ENCODE measurements at regions not wholly inside any gene's neighbourhood (a gene's known extent, or its start where the extent isn't known, plus 50 kb on each side); places are given as distances from the start of the nearest gene placed in this dataset.
A peak's percentile ranks its signal among the peaks of the same experiment; 100 is the strongest.

GRCh38 chr2:5826979-5827655, 134.9 kb downstream of the SOX11 start:
- Histone ChIP-seq H3K27ac (ENCODE audit: low read depth, low read length) (no peak overlapping the region), H3K4me1 (ENCODE audit: control insufficient read depth, insufficient read depth, low read length) (no peaks in the 10 kb centered on the region), H3K4me3 (ENCODE audit: low read depth, low read length) (no peak overlapping the region), H3K9me3 (ENCODE audit: control insufficient read depth, insufficient read depth, low read length) (no peaks in the 10 kb centered on the region), H3K36me3 (ENCODE audit: control insufficient read depth, insufficient read depth, low read length) (no peaks in the 10 kb centered on the region), H3K27me3 (ENCODE audit: control insufficient read depth, insufficient read depth, low read length) (no peaks in the 10 kb centered on the region)
- 67% methylated on average over 1 of the region's 5 CpGs for WGBS (ENCODE audit: insufficient coverage)
- peak in 1 of 6 donors; percentile 51 for DNase-seq (ENCODE audit: low read depth in 4 of 6, low spot score in 6 of 6)

- WGBS (ENCODE audit: insufficient coverage), result no CpG with 5 or more reads among the region's 4 CpGs
- Histone ChIP-seq H3K9me3 (ENCODE audit: control insufficient read depth, insufficient read depth, low read length) (no peaks in the 10 kb centered on the region), H3K4me1 (ENCODE audit: control insufficient read depth, insufficient read depth, low read length) (peaks cover 6% of the 10 kb centered on the region), H3K4me3 (ENCODE audit: low read depth, low read length) (no peak overlapping the region), H3K27ac (ENCODE audit: low read depth, low read length) (no peak overlapping the region), H3K27me3 (ENCODE audit: control insufficient read depth, insufficient read depth, low read length) (no peaks in the 10 kb centered on the region), H3K36me3 (ENCODE audit: control insufficient read depth, insufficient read depth, low read length) (no peaks in the 10 kb centered on the region)
- DNase-seq (ENCODE audit: low read depth in 4 of 6, low spot score in 6 of 6), result no peak
Measured at GRCh38 chr2:5834501-5834900, 142.3 kb downstream of the SOX11 start.

GRCh38 chr2:5839550-5839949, 147.4 kb downstream of the SOX11 start:
- WGBS (ENCODE audit: insufficient coverage), result 0% methylated on average over 3 of the region's 7 CpGs
- no peaks in the 10 kb centered on the region for H3K36me3 ChIP-seq (ENCODE audit: control insufficient read depth, insufficient read depth, low read length)
- H3K27me3 ChIP-seq (ENCODE audit: control insufficient read depth, insufficient read depth, low read length), result no peaks in the 10 kb centered on the region
- DNase-seq (ENCODE audit: low read depth in 4 of 6, low spot score in 6 of 6), result peak; percentile 38 to 93 (median 46)
- peaks cover 10% of the 10 kb centered on the region for H3K4me1 ChIP-seq (ENCODE audit: control insufficient read depth, insufficient read depth, low read length)
- no peaks in the 10 kb centered on the region for H3K9me3 ChIP-seq (ENCODE audit: control insufficient read depth, insufficient read depth, low read length)
- H3K27ac ChIP-seq (ENCODE audit: low read depth, low read length), result no peak overlapping the region
- no peak overlapping the region for H3K4me3 ChIP-seq (ENCODE audit: low read depth, low read length)

GRCh38 chr2:5841126-5841525, 148.9 kb downstream of the SOX11 start:
- H3K4me1 ChIP-seq (ENCODE audit: control insufficient read depth, insufficient read depth, low read length), result peaks cover 10% of the 10 kb centered on the region
- H3K27ac ChIP-seq (ENCODE audit: low read depth, low read length), result no peak overlapping the region
- H3K9me3 ChIP-seq (ENCODE audit: control insufficient read depth, insufficient read depth, low read length), result no peaks in the 10 kb centered on the region
- H3K4me3 ChIP-seq (ENCODE audit: low read depth, low read length), result no peak overlapping the region
- H3K36me3 ChIP-seq (ENCODE audit: control insufficient read depth, insufficient read depth, low read length), result no peaks in the 10 kb centered on the region
- DNase-seq (ENCODE audit: low read depth in 4 of 6, low spot score in 6 of 6), result no peak
- no peaks in the 10 kb centered on the region for H3K27me3 ChIP-seq (ENCODE audit: control insufficient read depth, insufficient read depth, low read length)
- WGBS (ENCODE audit: insufficient coverage), result no CpG with 5 or more reads among the region's 2 CpGs

GRCh38 chr2:5842326-5842725, 150.1 kb downstream of the SOX11 start:
- Histone ChIP-seq H3K4me1 (ENCODE audit: control insufficient read depth, insufficient read depth, low read length) (peaks cover 10% of the 10 kb centered on the region), H3K9me3 (ENCODE audit: control insufficient read depth, insufficient read depth, low read length) (no peaks in the 10 kb centered on the region), H3K27me3 (ENCODE audit: control insufficient read depth, insufficient read depth, low read length) (no peaks in the 10 kb centered on the region), H3K4me3 (ENCODE audit: low read depth, low read length) (no peak overlapping the region), H3K36me3 (ENCODE audit: control insufficient read depth, insufficient read depth, low read length) (no peaks in the 10 kb centered on the region), H3K27ac (ENCODE audit: low read depth, low read length) (no peak overlapping the region)
- 93% methylated on average over 12 of the region's 14 CpGs for WGBS (ENCODE audit: insufficient coverage)
- DNase-seq (ENCODE audit: low read depth in 4 of 6, low spot score in 6 of 6), result no peak

- Histone ChIP-seq H3K4me3 (ENCODE audit: low read depth, low read length) (no peak overlapping the region), H3K9me3 (ENCODE audit: control insufficient read depth, insufficient read depth, low read length) (no peaks in the 10 kb centered on the region), H3K4me1 (ENCODE audit: control insufficient read depth, insufficient read depth, low read length) (peaks cover 4% of the 10 kb centered on the region), H3K27ac (ENCODE audit: low read depth, low read length) (no peak overlapping the region), H3K27me3 (ENCODE audit: control insufficient read depth, insufficient read depth, low read length) (no peaks in the 10 kb centered on the region), H3K36me3 (ENCODE audit: control insufficient read depth, insufficient read depth, low read length) (no peaks in the 10 kb centered on the region)
- 88% methylated on average over 6 of the region's 6 CpGs for WGBS (ENCODE audit: insufficient coverage)
- DNase-seq (ENCODE audit: low read depth in 4 of 6, low spot score in 6 of 6), result no peak
Measured at GRCh38 chr2:5845798-5846330, 153.7 kb downstream of the SOX11 start.

- Histone ChIP-seq H3K4me3 (ENCODE audit: low read depth, low read length) (no peak overlapping the region), H3K4me1 (ENCODE audit: control insufficient read depth, insufficient read depth, low read length) (peaks cover 4% of the 10 kb centered on the region), H3K36me3 (ENCODE audit: control insufficient read depth, insufficient read depth, low read length) (no peaks in the 10 kb centered on the region), H3K9me3 (ENCODE audit: control insufficient read depth, insufficient read depth, low read length) (no peaks in the 10 kb centered on the region), H3K27ac (ENCODE audit: low read depth, low read length) (no peak overlapping the region), H3K27me3 (ENCODE audit: control insufficient read depth, insufficient read depth, low read length) (no peaks in the 10 kb centered on the region)
- no peak for DNase-seq (ENCODE audit: low read depth in 4 of 6, low spot score in 6 of 6)
- WGBS (ENCODE audit: insufficient coverage), result 100% methylated on average over 4 of the region's 7 CpGs
Measured at GRCh38 chr2:5846881-5847280, 154.7 kb downstream of the SOX11 start.

- no CpG with 5 or more reads among the region's 3 CpGs for WGBS (ENCODE audit: insufficient coverage)
- Histone ChIP-seq H3K27ac (ENCODE audit: low read depth, low read length) (no peak overlapping the region), H3K9me3 (ENCODE audit: control insufficient read depth, insufficient read depth, low read length) (no peaks in the 10 kb centered on the region), H3K36me3 (ENCODE audit: control insufficient read depth, insufficient read depth, low read length) (no peaks in the 10 kb centered on the region), H3K27me3 (ENCODE audit: control insufficient read depth, insufficient read depth, low read length) (no peaks in the 10 kb centered on the region), H3K4me1 (ENCODE audit: control insufficient read depth, insufficient read depth, low read length) (no peaks in the 10 kb centered on the region), H3K4me3 (ENCODE audit: low read depth, low read length) (no peak overlapping the region)
- no peak for DNase-seq (ENCODE audit: low read depth in 4 of 6, low spot score in 6 of 6)
Measured at GRCh38 chr2:5849562-5849961, 157.4 kb downstream of the SOX11 start.

GRCh38 chr2:5851410-5851809, 159.2 kb downstream of the SOX11 start:
- Histone ChIP-seq H3K36me3 (ENCODE audit: control insufficient read depth, insufficient read depth, low read length) (no peaks in the 10 kb centered on the region), H3K27me3 (ENCODE audit: control insufficient read depth, insufficient read depth, low read length) (no peaks in the 10 kb centered on the region), H3K9me3 (ENCODE audit: control insufficient read depth, insufficient read depth, low read length) (no peaks in the 10 kb centered on the region), H3K4me3 (ENCODE audit: low read depth, low read length) (no peak overlapping the region), H3K27ac (ENCODE audit: low read depth, low read length) (no peak overlapping the region), H3K4me1 (ENCODE audit: control insufficient read depth, insufficient read depth, low read length) (no peaks in the 10 kb centered on the region)
- DNase-seq (ENCODE audit: low read depth in 4 of 6, low spot score in 6 of 6), result no peak

GRCh38 chr2:5854797-5855196, 162.6 kb downstream of the SOX11 start:
- Histone ChIP-seq H3K27ac (ENCODE audit: low read depth, low read length) (no peak overlapping the region), H3K36me3 (ENCODE audit: control insufficient read depth, insufficient read depth, low read length) (no peaks in the 10 kb centered on the region), H3K4me3 (ENCODE audit: low read depth, low read length) (no peak overlapping the region), H3K4me1 (ENCODE audit: control insufficient read depth, insufficient read depth, low read length) (no peaks in the 10 kb centered on the region), H3K27me3 (ENCODE audit: control insufficient read depth, insufficient read depth, low read length) (no peaks in the 10 kb centered on the region), H3K9me3 (ENCODE audit: control insufficient read depth, insufficient read depth, low read length) (no peaks in the 10 kb centered on the region)
- DNase-seq (ENCODE audit: low read depth in 4 of 6, low spot score in 6 of 6), result no peak
- WGBS (ENCODE audit: insufficient coverage), result 78% methylated on average over 1 of the region's 2 CpGs

Measured in spinal cord (tissue), 9 donors.